Transverse colon (tissue), 4 donors: ENCODE measurements at regions not wholly inside any gene's neighbourhood (a gene's known extent, or its start where the extent isn't known, plus 50 kb on each side); places are given as distances from the start of the nearest gene placed in this dataset.

ENCODE experiments used
- DNase-seq: peaks from one replicate; pipeline ENCODE4 v3.0.0-alpha.2; 2019
- H3K27ac ChIP-seq, 4 donors: fragments of 200-600 bp; sonication (generic); 2 replicates each; pipeline ENCODE4 v1.5.1; 2016 to 2018; ENCODE audit warnings: inconsistent platforms in 4 of 4
- H3K27me3 ChIP-seq: fragments of 200-600 bp; sonication (generic); 2 replicates; pipeline ENCODE4 v1.5.1; 2017; ENCODE audit warnings: inconsistent platforms
- H3K36me3 ChIP-seq, 4 donors: fragments of 200-600 bp; sonication (generic); 2 replicates each; pipeline ENCODE4 v1.5.1; 2017 to 2019; ENCODE audit warnings: inconsistent platforms in 4 of 4
- H3K4me1 ChIP-seq, 4 donors: fragments of 200-600 bp; sonication (generic); 2 replicates each; pipeline ENCODE4 v1.5.1; 2017 to 2020; ENCODE audit warnings: inconsistent platforms in 4 of 4
- H3K4me3 ChIP-seq, 4 donors: fragments of 200-600 bp; sonication (generic); 1 replicate in 1 of 4; 2 replicates in 3 of 4; pipeline versions ENCODE4 v1.5.1 to v1.6.1; 2017 to 2019; ENCODE audit warnings: inconsistent platforms in 4 of 4
- H3K9me3 ChIP-seq, 2 donors: fragments of 200-600 bp; sonication (generic); 2 replicates each; pipeline ENCODE4 v1.5.1; 2017 to 2019; ENCODE audit warnings: inconsistent platforms in 2 of 2
- CTCF ChIP-seq, 5 experiments: fragments of 200-600 bp in 3 of 5; fragments of 450-650 bp in 2 of 5; sonication (generic) in 3 of 5; IDR thresholded peaks; 1 replicate in 2 of 5; 2 replicates in 3 of 5; pipeline ENCODE4 v1.5.1; 2016 to 2017; ENCODE audit warnings: antibody characterized with exemption in 5 of 5, inconsistent platforms in 3 of 5, mild to moderate bottlenecking in 2 of 5, moderate library complexity in 1 of 5
- EP300 ChIP-seq: sonication (generic); formaldehyde crosslinking; IDR thresholded peaks from one replicate; pipeline ENCODE4 v1.6.1; 2017; ENCODE audit warnings: antibody characterized with exemption, low read depth
- POLR2A ChIP-seq: fragments of 450-650 bp; IDR thresholded peaks from one replicate; pipeline ENCODE4 v1.6.1; 2016; ENCODE audit warnings: antibody characterized with exemption, mild to moderate bottlenecking, moderate library complexity
- POLR2AphosphoS5 ChIP-seq, 3 donors: sonication (generic); formaldehyde crosslinking; IDR thresholded peaks; one replicate each; pipeline ENCODE4 v1.6.1; 2016; ENCODE audit warnings: antibody characterized with exemption in 3 of 3
- WGBS, 2 donors: methylation state at CpG; one replicate each; pipeline ENCODE4 v1.1.5; 2018; ENCODE audit warnings: low coverage in 1 of 2; 5-methylcytosine and 5-hydroxymethylcytosine counted together
- in situ Hi-C, 4 donors: fragments of 200-750 bp; cut with MboI; loops; one replicate each; pipeline versions ENCODE4 v1.15.0 to v1.15.1; 2017; ENCODE audit warnings: low sequenced_read_pairs in 3 of 4, low pct_ligation_motif_present in 1 of 4, low pct_unique_long_range_greater_than_20kb in 1 of 4
- intact Hi-C: fragments of 100-400 bp; cut with DNase I; formaldehyde crosslinking; loops from one replicate; pipeline ENCODE4 v1.15.1; 2023; ENCODE audit warnings: low total_unique reads

GRCh38 chr20:47888351-47888750, 103.1 kb upstream of the SULF2 start:
- Histone ChIP-seq H3K27ac (no peak overlapping the region), H3K36me3 (no peaks in the 10 kb centered on the region), H3K27me3 (no peaks in the 10 kb centered on the region), H3K4me1 (no peaks in the 10 kb centered on the region), H3K4me3 (no peak overlapping the region), H3K9me3 (no peaks in the 10 kb centered on the region)
- in situ Hi-C loops: no loop called here
- intact Hi-C loops: no loop called here
- no peak for DNase-seq
- TF ChIP-seq EP300 (no peak), POLR2A (no peak), CTCF (IDR thresholded peaks at IDR 0.05) (no peak), POLR2AphosphoS5 (IDR thresholded peaks at IDR 0.05) (no peak)
- 86% methylated on average over 14 of the region's 14 CpGs; no CpG with 5 or more reads in 1 of the 2 donors for WGBS, 2 donors

- H3K36me3 ChIP-seq: no peaks in the 10 kb centered on the region
- no peaks in the 10 kb centered on the region for H3K27me3 ChIP-seq
- no peak overlapping the region for H3K4me3 ChIP-seq
- TF ChIP-seq EP300: no peak
- TF ChIP-seq CTCF (IDR thresholded peaks at IDR 0.05): no peak
- no peak for TF ChIP-seq POLR2AphosphoS5 (IDR thresholded peaks at IDR 0.05)
- no peak for TF ChIP-seq POLR2A
- 60 to 76% methylated on average over 3 to 10 of the region's 10 CpGs for WGBS, 2 donors
- no peak for DNase-seq
- in situ Hi-C loops (no loop called here), intact Hi-C loops (no loop called here)
- H3K27ac ChIP-seq: no peak overlapping the region
- H3K9me3 ChIP-seq: no peaks in the 10 kb centered on the region
- H3K4me1 ChIP-seq: no peaks in the 10 kb centered on the region
These were observed 102.3 kb upstream of the SULF2 start for GRCh38 chr20:47887477-47888080.

- no peaks in the 10 kb centered on the region for H3K27me3 ChIP-seq
- 83% methylated on average over 8 of the region's 8 CpGs; no CpG with 5 or more reads in 1 of the 2 donors for WGBS, 2 donors
- no peak for DNase-seq
- no peaks in the 10 kb centered on the region for H3K36me3 ChIP-seq
- H3K9me3 ChIP-seq: no peaks in the 10 kb centered on the region
- TF ChIP-seq POLR2A: no peak
- no peak for TF ChIP-seq EP300
- TF ChIP-seq CTCF (IDR thresholded peaks at IDR 0.05): no peak
- no peak for TF ChIP-seq POLR2AphosphoS5 (IDR thresholded peaks at IDR 0.05)
- no peak overlapping the region for H3K4me3 ChIP-seq
- in situ Hi-C loops (no loop called here), intact Hi-C loops (no loop called here)
- no peak overlapping the region for H3K27ac ChIP-seq
- H3K4me1 ChIP-seq: no peaks in the 10 kb centered on the region
These were observed 101.8 kb upstream of the SULF2 start for GRCh38 chr20:47887064-47887463.

GRCh38 chr20:47886454-47887041, 101.3 kb upstream of the SULF2 start:
- no peak for DNase-seq
- H3K27me3 ChIP-seq: no peaks in the 10 kb centered on the region
- no peaks in the 10 kb centered on the region for H3K9me3 ChIP-seq
- WGBS, 2 donors: 75 to 80% methylated on average over 4 to 18 of the region's 18 CpGs
- no peak overlapping the region for H3K27ac ChIP-seq
- H3K4me3 ChIP-seq: no peak overlapping the region
- intact Hi-C loops: no loop called here
- TF ChIP-seq POLR2A: no peak
- no peak for TF ChIP-seq CTCF (IDR thresholded peaks at IDR 0.05)
- no peak for TF ChIP-seq EP300
- TF ChIP-seq POLR2AphosphoS5 (IDR thresholded peaks at IDR 0.05): no peak
- in situ Hi-C loops: no loop called here
- H3K4me1 ChIP-seq: no peaks in the 10 kb centered on the region
- no peaks in the 10 kb centered on the region for H3K36me3 ChIP-seq
